Middle frontal gyrus (tissue), 1 donor: ENCODE measurements at regions not wholly inside any gene's neighbourhood (a gene's known extent, or its start where the extent isn't known, plus 50 kb on each side); places are given as distances from the start of the nearest gene placed in this dataset.

Experiments used
- DNase-seq: peaks from one replicate; pipeline ENCODE4 v3.0.0-alpha.2; 2015; ENCODE audit warnings: low spot score; ENCODE audit errors: extremely low spot score

GRCh38 chr14:31994391-31995033 lies 82.6 kb upstream of the ARHGAP5 start:
- no peak for DNase-seq

GRCh38 chr14:32003585-32003984 lies 73.5 kb upstream of the ARHGAP5 start:
- DNase-seq, result no peak

- DNase-seq, result no peak
Observed at GRCh38 chr14:32004300-32004699, 72.8 kb upstream of the ARHGAP5 start.

- no peak for DNase-seq
Observed at GRCh38 chr14:32005628-32006027, 71.5 kb upstream of the ARHGAP5 start.

- DNase-seq, result no peak
Observed at GRCh38 chr14:32006263-32007110, 70.6 kb upstream of the ARHGAP5 start.

- DNase-seq, result no peak
Observed at GRCh38 chr14:32007755-32008362, 69.2 kb upstream of the ARHGAP5 start.

GRCh38 chr14:32008602-32009193 lies 68.4 kb upstream of the ARHGAP5 start:
- no peak for DNase-seq

GRCh38 chr14:32009221-32009975 lies 67.7 kb upstream of the ARHGAP5 start:
- no peak for DNase-seq

- DNase-seq, result no peak
Observed at GRCh38 chr14:32009976-32010581, 67.0 kb upstream of the ARHGAP5 start.

GRCh38 chr14:32010604-32011125 lies 66.4 kb upstream of the ARHGAP5 start:
- no peak for DNase-seq

GRCh38 chr14:32011225-32011624 lies 65.9 kb upstream of the ARHGAP5 start:
- no peak for DNase-seq

- DNase-seq, result no peak
Observed at GRCh38 chr14:32012062-32012461, 65.0 kb upstream of the ARHGAP5 start.

- no peak for DNase-seq
Observed at GRCh38 chr14:32012571-32012970, 64.5 kb upstream of the ARHGAP5 start.

GRCh38 chr14:32013083-32013482 lies 64.0 kb upstream of the ARHGAP5 start:
- no peak for DNase-seq

GRCh38 chr14:32014057-32014456 lies 63.0 kb upstream of the ARHGAP5 start:
- DNase-seq, result no peak

GRCh38 chr14:32014498-32014897 lies 62.6 kb upstream of the ARHGAP5 start:
- no peak for DNase-seq

- no peak for DNase-seq
Observed at GRCh38 chr14:32015166-32015565, 61.9 kb upstream of the ARHGAP5 start.

GRCh38 chr14:32017587-32017986 lies 59.5 kb upstream of the ARHGAP5 start:
- DNase-seq, result no peak

- DNase-seq, result no peak
Observed at GRCh38 chr14:32018391-32019092, 58.6 kb upstream of the ARHGAP5 start.

- DNase-seq, result no peak
Observed at GRCh38 chr14:32019276-32019675, 57.8 kb upstream of the ARHGAP5 start.
